HepG2 (cell line): ENCODE measurements at regions not wholly inside any gene's neighbourhood (a gene's known extent, or its start where the extent isn't known, plus 50 kb on each side); places are given as distances from the start of the nearest gene placed in this dataset.

Experiments
- ATAC-seq: fragments of 200-7000 bp; cut with Tn5 transposase; 3 replicates; pipeline ENCODE4 v1.9.1; 2020; ENCODE audit warnings: mild to moderate bottlenecking, moderate library complexity
- BruUV-seq: library from RNA; stranded (reverse); fragments of 400-500 nt; replicated peaks from 2 replicates; lab custom pipeline; 2021; lab: Mats Ljungman, UMichigan
- CTCF ChIA-PET: fragments of 300-600 bp; formaldehyde crosslinking; extraction: SDS; loops from one replicate; lab custom pipeline; 2021; ENCODE audit warnings: low total read pairs, inconsistent platforms, low intra/inter-chr PET ratio; lab: Yijun Ruan, JAX
- POLR2A ChIA-PET: fragments of 350-600 bp; sonication (Branson Sonifier 250); formaldehyde crosslinking; loops from one replicate; lab custom pipeline; 2020; ENCODE audit warnings: antibody characterized with exemption, inconsistent platforms; lab: Yijun Ruan, JAX
- DNase-seq: peaks from one replicate; pipeline ENCODE4 v3.0.0-alpha.2; 2015; ENCODE audit warnings: low spot score
- FAIRE-seq: peaks from 3 replicates; lab custom pipeline; 2011; peaks lifted over from hg19 to GRCh38; lab: Jason Lieb, UNC
- H2AFZ ChIP-seq: one replicate; pipeline ENCODE4 v1.6.1; 2011; ENCODE audit warnings: low read length, inconsistent platforms
- H3K27ac ChIP-seq: fragments of 300-600 bp; 3 replicates; pipeline ENCODE4 v1.8.0; 2011; ENCODE audit warnings: mixed run types, mild to moderate bottlenecking, mixed read lengths, low read length, inconsistent platforms; ENCODE audit not compliant: insufficient read depth; ENCODE audit errors: extremely low read length
- H3K27me3 ChIP-seq, 2 experiments: fragments of 200-600 bp in 1 of 2; 2 replicates in 1 of 2; 3 replicates in 1 of 2; pipeline versions ENCODE4 v1.6.0 to v1.8.0; 2011; ENCODE audit warnings: low read length in 2 of 2, mild to moderate bottlenecking in 2 of 2, moderate library complexity in 2 of 2, inconsistent platforms in 1 of 2; ENCODE audit not compliant: insufficient read depth in 2 of 2, control insufficient read depth in 1 of 2
- H3K36me3 ChIP-seq, 2 experiments: fragments of 200-600 bp in 1 of 2; replicated peaks in 1 of 2; 2 replicates in 1 of 2; 3 replicates in 1 of 2; pipeline versions ENCODE4 v1.5.1 to v1.8.0; 2011; ENCODE audit warnings: low read length in 2 of 2, inconsistent platforms in 1 of 2; ENCODE audit not compliant: insufficient read depth in 2 of 2, control insufficient read depth in 1 of 2
- H3K4me1 ChIP-seq: 2 replicates; pipeline ENCODE4 v1.5.1; 2012; ENCODE audit warnings: low read length, inconsistent platforms; ENCODE audit not compliant: insufficient read depth
- H3K4me2 ChIP-seq: 2 replicates; pipeline ENCODE4 v1.6.0; 2011; ENCODE audit warnings: low read depth, low read length, inconsistent platforms
- H3K4me3 ChIP-seq, 3 experiments: fragments of 200-600 bp in 1 of 3; sonication (generic), shearing (Covaris generic) in 1 of 3; replicated peaks in 1 of 3; 2 replicates each; pipeline ENCODE4 v1.5.1; 2011 to 2016; ENCODE audit warnings: low read length in 3 of 3, inconsistent platforms in 2 of 3, low read depth in 2 of 3, mild to moderate bottlenecking in 2 of 3, control low read depth in 1 of 3, mixed read lengths in 1 of 3; ENCODE audit not compliant: insufficient read depth in 1 of 3
- H3K79me2 ChIP-seq: one replicate; pipeline ENCODE4 v1.6.1; 2011; ENCODE audit warnings: low read length, inconsistent platforms; ENCODE audit not compliant: insufficient read depth
- H3K9ac ChIP-seq: 2 replicates; pipeline ENCODE4 v1.6.0; 2011; ENCODE audit warnings: mild to moderate bottlenecking, low read depth, low read length, inconsistent platforms; ENCODE audit not compliant: insufficient read depth
- H3K9me3 ChIP-seq: 2 replicates; pipeline ENCODE4 v1.5.1; 2012; ENCODE audit warnings: mild to moderate bottlenecking, low read length
- H4K20me1 ChIP-seq: 2 replicates; pipeline ENCODE4 v1.6.0; 2011; ENCODE audit warnings: inconsistent platforms, mild to moderate bottlenecking, low read length, moderate library complexity; ENCODE audit not compliant: insufficient read depth
- ATF7 ChIP-seq, 2 experiments: fragments of 450-650 bp in 1 of 2; sonication (generic) in 1 of 2; formaldehyde crosslinking in 1 of 2; IDR thresholded peaks; 2 replicates each; pipeline versions ENCODE4 v1.4.0 to v1.6.1; 2016 to 2020; ENCODE audit warnings: antibody characterized with exemption in 1 of 2, mild to moderate bottlenecking in 1 of 2, missing genetic modification reagents in 1 of 2
- BCL6 ChIP-seq: IDR thresholded peaks from 2 replicates; pipeline ENCODE4 v1.6.1; 2016; ENCODE audit warnings: missing genetic modification reagents, missing compliant biosample characterization
- HNRNPLL ChIP-seq: fragments of 200-400 bp; formaldehyde crosslinking; IDR thresholded peaks from 2 replicates; pipeline ENCODE4 v1.6.1; 2017; ENCODE audit warnings: mild to moderate bottlenecking, low read depth, low read length; ENCODE audit not compliant: poor library complexity, severe bottlenecking
- MBNL3 ChIP-seq: fragments of 250-450 bp; sonication (Bioruptor Pico); conservative IDR thresholded peaks from 2 replicates; pipeline ENCODE4 v1.8.0; 2022; ENCODE audit warnings: mild to moderate bottlenecking, inconsistent platforms
- NCOA2 ChIP-seq: sonication (generic); formaldehyde crosslinking; IDR thresholded peaks from 2 replicates; pipeline ENCODE4 v1.8.0; 2022; ENCODE audit warnings: inconsistent platforms
- PITX1 ChIP-seq: sonication (generic); formaldehyde crosslinking; IDR thresholded peaks from 2 replicates; pipeline ENCODE4 v1.5.1; 2020; ENCODE audit warnings: mild to moderate bottlenecking, missing genetic modification reagents
- POLR2G ChIP-seq: fragments of 200-400 bp; formaldehyde crosslinking; IDR thresholded peaks from 2 replicates; pipeline ENCODE4 v1.6.1; 2018; ENCODE audit warnings: mild to moderate bottlenecking, low read depth, low read length, moderate library complexity
- SIN3B ChIP-seq: fragments of 150-350 bp; IDR thresholded peaks from 2 replicates; pipeline ENCODE4 v1.6.1; 2014; ENCODE audit warnings: low read length
- SRF ChIP-seq: IDR thresholded peaks from 2 replicates; pipeline ENCODE4 v1.6.1; 2011; ENCODE audit warnings: mild to moderate bottlenecking, low read depth, low read length, moderate library complexity
- ZKSCAN1 ChIP-seq: fragments of 150-350 bp; IDR thresholded peaks from 2 replicates; pipeline ENCODE4 v1.6.1; 2014; ENCODE audit warnings: low read length
- ZNF382 ChIP-seq: sonication (generic); formaldehyde crosslinking; IDR thresholded peaks from 2 replicates; pipeline ENCODE4 v1.5.0; 2020; ENCODE audit warnings: missing genetic modification reagents, mild to moderate bottlenecking, borderline replicate concordance
- ZNF496 ChIP-seq: sonication (generic); formaldehyde crosslinking; IDR thresholded peaks from 2 replicates; pipeline ENCODE4 v1.8.1; 2023; ENCODE audit warnings: mild to moderate bottlenecking, moderate library complexity, missing genetic modification reagents; ENCODE audit not compliant: insufficient replicate concordance
- ZNF501 ChIP-seq: sonication (generic); formaldehyde crosslinking; IDR thresholded peaks from 2 replicates; pipeline ENCODE4 v1.5.1; 2020; ENCODE audit warnings: mild to moderate bottlenecking, moderate library complexity, missing genetic modification reagents
- ZNF75D ChIP-seq: sonication (generic); formaldehyde crosslinking; IDR thresholded peaks from 2 replicates; pipeline ENCODE4 v1.8.1; 2023; ENCODE audit warnings: missing genetic modification reagents, mild to moderate bottlenecking, borderline replicate concordance
- WGBS: methylation state at CpG from one replicate; pipeline ENCODE4 v1.1.6; 2017; ENCODE audit warnings: low lambda C conversion rate; 5-methylcytosine and 5-hydroxymethylcytosine counted together
- in situ Hi-C: cut with HindIII; loops from 2 replicates; pipeline ENCODE4 v1.10.0; 2017; ENCODE audit warnings: low pct_unique_long_range_greater_than_20kb; ENCODE audit not compliant: extremely low pct_ligation_motif_present
- intact Hi-C: fragments of 100-400 bp; cut with micrococcal nuclease; formaldehyde crosslinking; loops from one replicate; pipeline ENCODE4 v1.10.0; 2022; ENCODE audit not compliant: unreplicated experiment
- TF ChIP-seq, protein P1 (sequence below): sonication (generic); formaldehyde crosslinking; IDR thresholded peaks from 2 replicates; pipeline ENCODE4 v1.4.0; 2020; ENCODE audit warnings: mild to moderate bottlenecking, missing genetic modification reagents
- TF ChIP-seq, protein P2 (sequence below): sonication (generic); formaldehyde crosslinking; IDR thresholded peaks from 2 replicates; pipeline ENCODE4 v1.4.0; 2020; ENCODE audit warnings: missing genetic modification reagents

- ATAC-seq = no peak
- ChIA-PET POLR2A (no interaction called here), CTCF (interaction anchor here (3.2 kb wide), 1 partner anchor 200 kb away, joined by 17 read pairs; no protein-coding TSS in a partner anchor)
- H3K27me3 ChIP-seq = peaks cover 0 to 13% of the 10 kb centered on the region in 2 experiments; a peak in 2 of 5 replicates
- no peak overlapping the region for H2AFZ ChIP-seq
- no peaks in the 10 kb centered on the region for H3K36me3 ChIP-seq
- H3K27ac ChIP-seq = no peak overlapping the region
- intact Hi-C loops = no loop called here
- H3K4me3 ChIP-seq = no peak overlapping the region
- no TSS peak for BruUV-seq
- DNase-seq = no peak
- no peaks in the 10 kb centered on the region for H3K9me3 ChIP-seq
- FAIRE-seq = no peak
- no peak overlapping the region for H3K9ac ChIP-seq
- no peaks in the 10 kb centered on the region for H3K79me2 ChIP-seq
- no peaks in the 10 kb centered on the region for H4K20me1 ChIP-seq
- 7% methylated on average over 3 of the region's 3 CpGs for WGBS
- in situ Hi-C loops = loop anchor here (5.0 kb wide), 1 partner anchor 201 kb away; no protein-coding TSS in a partner anchor
- no peak overlapping the region for H3K4me2 ChIP-seq
- H3K4me1 ChIP-seq = no peaks in the 10 kb centered on the region
- TF ChIP-seq ZNF501 (CRISPR knock-in tag) (no peak), PITX1 (CRISPR knock-in tag) (no peak), ZNF496 (CRISPR knock-in tag) (no peak), ZNF75D (CRISPR knock-in tag) (no peak), SRF (no peak), SIN3B (no peak), HNRNPLL (no peak), BCL6 (CRISPR knock-in tag) (no peak), ATF7 (IDR thresholded peaks at IDR 0.05) (no peak), ATF7 (CRISPR knock-in tag; IDR thresholded peaks at IDR 0.05) (no peak), ZKSCAN1 (no peak), ZNF382 (CRISPR knock-in tag) (no peak), POLR2G (no peak), NCOA2 (CRISPR knock-in tag) (no peak), MBNL3 (CRISPR knock-in tag) (no peak)
- TF ChIP-seq, protein P1, sequence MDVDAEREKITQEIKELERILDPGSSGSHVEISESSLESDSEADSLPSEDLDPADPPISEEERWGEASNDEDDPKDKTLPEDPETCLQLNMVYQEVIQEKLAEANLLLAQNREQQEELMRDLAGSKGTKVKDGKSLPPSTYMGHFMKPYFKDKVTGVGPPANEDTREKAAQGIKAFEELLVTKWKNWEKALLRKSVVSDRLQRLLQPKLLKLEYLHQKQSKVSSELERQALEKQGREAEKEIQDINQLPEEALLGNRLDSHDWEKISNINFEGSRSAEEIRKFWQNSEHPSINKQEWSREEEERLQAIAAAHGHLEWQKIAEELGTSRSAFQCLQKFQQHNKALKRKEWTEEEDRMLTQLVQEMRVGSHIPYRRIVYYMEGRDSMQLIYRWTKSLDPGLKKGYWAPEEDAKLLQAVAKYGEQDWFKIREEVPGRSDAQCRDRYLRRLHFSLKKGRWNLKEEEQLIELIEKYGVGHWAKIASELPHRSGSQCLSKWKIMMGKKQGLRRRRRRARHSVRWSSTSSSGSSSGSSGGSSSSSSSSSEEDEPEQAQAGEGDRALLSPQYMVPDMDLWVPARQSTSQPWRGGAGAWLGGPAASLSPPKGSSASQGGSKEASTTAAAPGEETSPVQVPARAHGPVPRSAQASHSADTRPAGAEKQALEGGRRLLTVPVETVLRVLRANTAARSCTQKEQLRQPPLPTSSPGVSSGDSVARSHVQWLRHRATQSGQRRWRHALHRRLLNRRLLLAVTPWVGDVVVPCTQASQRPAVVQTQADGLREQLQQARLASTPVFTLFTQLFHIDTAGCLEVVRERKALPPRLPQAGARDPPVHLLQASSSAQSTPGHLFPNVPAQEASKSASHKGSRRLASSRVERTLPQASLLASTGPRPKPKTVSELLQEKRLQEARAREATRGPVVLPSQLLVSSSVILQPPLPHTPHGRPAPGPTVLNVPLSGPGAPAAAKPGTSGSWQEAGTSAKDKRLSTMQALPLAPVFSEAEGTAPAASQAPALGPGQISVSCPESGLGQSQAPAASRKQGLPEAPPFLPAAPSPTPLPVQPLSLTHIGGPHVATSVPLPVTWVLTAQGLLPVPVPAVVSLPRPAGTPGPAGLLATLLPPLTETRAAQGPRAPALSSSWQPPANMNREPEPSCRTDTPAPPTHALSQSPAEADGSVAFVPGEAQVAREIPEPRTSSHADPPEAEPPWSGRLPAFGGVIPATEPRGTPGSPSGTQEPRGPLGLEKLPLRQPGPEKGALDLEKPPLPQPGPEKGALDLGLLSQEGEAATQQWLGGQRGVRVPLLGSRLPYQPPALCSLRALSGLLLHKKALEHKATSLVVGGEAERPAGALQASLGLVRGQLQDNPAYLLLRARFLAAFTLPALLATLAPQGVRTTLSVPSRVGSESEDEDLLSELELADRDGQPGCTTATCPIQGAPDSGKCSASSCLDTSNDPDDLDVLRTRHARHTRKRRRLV (CRISPR knock-in tag) = no peak
- TF ChIP-seq, protein P2, sequence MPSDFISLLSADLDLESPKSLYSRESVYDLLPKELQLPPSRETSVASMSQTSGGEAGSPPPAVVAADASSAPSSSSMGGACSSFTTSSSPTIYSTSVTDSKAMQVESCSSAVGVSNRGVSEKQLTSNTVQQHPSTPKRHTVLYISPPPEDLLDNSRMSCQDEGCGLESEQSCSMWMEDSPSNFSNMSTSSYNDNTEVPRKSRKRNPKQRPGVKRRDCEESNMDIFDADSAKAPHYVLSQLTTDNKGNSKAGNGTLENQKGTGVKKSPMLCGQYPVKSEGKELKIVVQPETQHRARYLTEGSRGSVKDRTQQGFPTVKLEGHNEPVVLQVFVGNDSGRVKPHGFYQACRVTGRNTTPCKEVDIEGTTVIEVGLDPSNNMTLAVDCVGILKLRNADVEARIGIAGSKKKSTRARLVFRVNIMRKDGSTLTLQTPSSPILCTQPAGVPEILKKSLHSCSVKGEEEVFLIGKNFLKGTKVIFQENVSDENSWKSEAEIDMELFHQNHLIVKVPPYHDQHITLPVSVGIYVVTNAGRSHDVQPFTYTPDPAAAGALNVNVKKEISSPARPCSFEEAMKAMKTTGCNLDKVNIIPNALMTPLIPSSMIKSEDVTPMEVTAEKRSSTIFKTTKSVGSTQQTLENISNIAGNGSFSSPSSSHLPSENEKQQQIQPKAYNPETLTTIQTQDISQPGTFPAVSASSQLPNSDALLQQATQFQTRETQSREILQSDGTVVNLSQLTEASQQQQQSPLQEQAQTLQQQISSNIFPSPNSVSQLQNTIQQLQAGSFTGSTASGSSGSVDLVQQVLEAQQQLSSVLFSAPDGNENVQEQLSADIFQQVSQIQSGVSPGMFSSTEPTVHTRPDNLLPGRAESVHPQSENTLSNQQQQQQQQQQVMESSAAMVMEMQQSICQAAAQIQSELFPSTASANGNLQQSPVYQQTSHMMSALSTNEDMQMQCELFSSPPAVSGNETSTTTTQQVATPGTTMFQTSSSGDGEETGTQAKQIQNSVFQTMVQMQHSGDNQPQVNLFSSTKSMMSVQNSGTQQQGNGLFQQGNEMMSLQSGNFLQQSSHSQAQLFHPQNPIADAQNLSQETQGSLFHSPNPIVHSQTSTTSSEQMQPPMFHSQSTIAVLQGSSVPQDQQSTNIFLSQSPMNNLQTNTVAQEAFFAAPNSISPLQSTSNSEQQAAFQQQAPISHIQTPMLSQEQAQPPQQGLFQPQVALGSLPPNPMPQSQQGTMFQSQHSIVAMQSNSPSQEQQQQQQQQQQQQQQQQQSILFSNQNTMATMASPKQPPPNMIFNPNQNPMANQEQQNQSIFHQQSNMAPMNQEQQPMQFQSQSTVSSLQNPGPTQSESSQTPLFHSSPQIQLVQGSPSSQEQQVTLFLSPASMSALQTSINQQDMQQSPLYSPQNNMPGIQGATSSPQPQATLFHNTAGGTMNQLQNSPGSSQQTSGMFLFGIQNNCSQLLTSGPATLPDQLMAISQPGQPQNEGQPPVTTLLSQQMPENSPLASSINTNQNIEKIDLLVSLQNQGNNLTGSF = no peak
These were observed 104.1 kb upstream of the DHX15 start for GRCh38 chr4:24688453-24688852.
